DOHH2 (cell line): ENCODE measurements at regions not wholly inside any gene's neighbourhood (a gene's known extent, or its start where the extent isn't known, plus 50 kb on each side); places are given as distances from the start of the nearest gene placed in this dataset.
"Not testable (repeated sequence)": the region's sequence is repeated elsewhere in the genome, so short reads cannot be mapped to it uniquely, and the experiment has no call there.

Experiments used
- H3F3A ChIP-seq: fragments of 200-600 bp; sonication (generic), shearing (Covaris generic); 2 replicates; pipeline ENCODE4 v1.6.0; 2016; ENCODE audit warnings: antibody characterized with exemption, mild to moderate bottlenecking; ENCODE audit not compliant: control insufficient read depth, insufficient read depth
- H3K27ac ChIP-seq: fragments of 200-600 bp; sonication (generic); 2 replicates; pipeline ENCODE4 v1.5.1; 2014; ENCODE audit warnings: low read depth, mild to moderate bottlenecking, low read length, moderate library complexity
- H3K27me3 ChIP-seq: fragments of 200-600 bp; sonication (generic); 2 replicates; pipeline ENCODE4 v1.6.1; 2014; ENCODE audit warnings: mild to moderate bottlenecking, low read length, mixed read lengths; ENCODE audit not compliant: control insufficient read depth
- H3K36me3 ChIP-seq: fragments of 200-600 bp; sonication (generic); 2 replicates; pipeline ENCODE4 v1.6.1; 2014; ENCODE audit warnings: mild to moderate bottlenecking, low read length, moderate library complexity, mixed read lengths; ENCODE audit not compliant: control insufficient read depth
- H3K4me1 ChIP-seq: fragments of 200-600 bp; sonication (generic); 2 replicates; pipeline ENCODE4 v1.6.1; 2014; ENCODE audit warnings: mild to moderate bottlenecking, low read length, mixed read lengths; ENCODE audit not compliant: control insufficient read depth
- H3K4me2 ChIP-seq: fragments of 200-600 bp; sonication (generic); 2 replicates; pipeline ENCODE4 v1.6.0; 2014; ENCODE audit warnings: mild to moderate bottlenecking, low read length, moderate library complexity
- H3K4me3 ChIP-seq: fragments of 200-600 bp; sonication (generic); 2 replicates; pipeline ENCODE4 v1.5.1; 2014; ENCODE audit warnings: mild to moderate bottlenecking, low read length, mixed read lengths
- H3K79me2 ChIP-seq: fragments of 200-600 bp; sonication (generic); 2 replicates; pipeline ENCODE4 v1.6.1; 2014; ENCODE audit warnings: mild to moderate bottlenecking, low read length, mixed read lengths; ENCODE audit not compliant: control insufficient read depth
- H3K9me2 ChIP-seq: fragments of 200-600 bp; sonication (generic); replicated peaks from 2 replicates; pipeline ENCODE4 v1.6.1; 2014; ENCODE audit warnings: mild to moderate bottlenecking, low read length, mixed read lengths; ENCODE audit not compliant: control insufficient read depth
- H3K9me3 ChIP-seq: fragments of 200-600 bp; sonication (generic); 2 replicates; pipeline ENCODE4 v1.6.1; 2014; ENCODE audit warnings: antibody characterized with exemption, low read length, mixed read lengths; ENCODE audit not compliant: control insufficient read depth, insufficient read depth
- H4K20me1 ChIP-seq: fragments of 200-600 bp; sonication (generic); 2 replicates; pipeline ENCODE4 v1.6.0; 2014; ENCODE audit warnings: low read depth, mild to moderate bottlenecking, antibody characterized with exemption, low read length, moderate library complexity; ENCODE audit not compliant: control insufficient read depth, insufficient read depth
- EZH2phosphoT487 ChIP-seq: fragments of 200-600 bp; sonication (generic); IDR thresholded peaks from 2 replicates; pipeline ENCODE4 v1.6.1; 2017; ENCODE audit warnings: borderline replicate concordance, mild to moderate bottlenecking, antibody characterized with exemption, low read length, moderate library complexity, mixed read lengths
- TF ChIP-seq, protein P1 (sequence below): fragments of 200-600 bp; sonication (generic); IDR thresholded peaks from one replicate; pipeline ENCODE4 v1.5.1; 2014; ENCODE audit warnings: antibody characterized with exemption, mild to moderate bottlenecking, low read depth, low read length; ENCODE audit not compliant: poor library complexity, severe bottlenecking

DNA sequence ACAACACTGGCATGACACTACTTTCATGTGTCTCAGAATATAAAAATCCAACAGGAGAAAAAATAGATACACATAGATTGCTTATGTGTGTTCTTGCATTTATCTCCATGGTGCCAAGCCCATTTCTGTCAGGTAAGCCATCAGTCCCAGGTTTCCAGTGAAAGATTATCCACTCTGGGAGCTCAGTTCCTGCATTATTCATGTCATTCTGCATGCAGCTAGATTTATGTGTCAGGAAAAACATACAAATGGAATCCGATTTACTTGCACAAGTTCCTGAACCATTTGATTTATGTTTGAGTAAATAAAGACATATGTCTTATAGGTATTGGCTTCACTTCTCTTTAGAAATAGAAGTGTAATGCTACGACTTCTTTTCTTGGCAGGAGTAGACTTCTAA, 569.7 kb downstream of the KCNJ2 start:
- H3F3A ChIP-seq: no peaks in the 10 kb centered on the region
- no peaks in the 10 kb centered on the region for H3K79me2 ChIP-seq
- no peak overlapping the region for H3K4me3 ChIP-seq
- H4K20me1 ChIP-seq: no peaks in the 10 kb centered on the region
- H3K4me2 ChIP-seq: no peak overlapping the region
- no peaks in the 10 kb centered on the region for H3K27me3 ChIP-seq
- H3K4me1 ChIP-seq: no peaks in the 10 kb centered on the region
- H3K9me2 ChIP-seq: no peaks in the 10 kb centered on the region; the same call in 1 of the 2 replicates
- no peak for TF ChIP-seq EZH2phosphoT487
- TF ChIP-seq, protein P1, sequence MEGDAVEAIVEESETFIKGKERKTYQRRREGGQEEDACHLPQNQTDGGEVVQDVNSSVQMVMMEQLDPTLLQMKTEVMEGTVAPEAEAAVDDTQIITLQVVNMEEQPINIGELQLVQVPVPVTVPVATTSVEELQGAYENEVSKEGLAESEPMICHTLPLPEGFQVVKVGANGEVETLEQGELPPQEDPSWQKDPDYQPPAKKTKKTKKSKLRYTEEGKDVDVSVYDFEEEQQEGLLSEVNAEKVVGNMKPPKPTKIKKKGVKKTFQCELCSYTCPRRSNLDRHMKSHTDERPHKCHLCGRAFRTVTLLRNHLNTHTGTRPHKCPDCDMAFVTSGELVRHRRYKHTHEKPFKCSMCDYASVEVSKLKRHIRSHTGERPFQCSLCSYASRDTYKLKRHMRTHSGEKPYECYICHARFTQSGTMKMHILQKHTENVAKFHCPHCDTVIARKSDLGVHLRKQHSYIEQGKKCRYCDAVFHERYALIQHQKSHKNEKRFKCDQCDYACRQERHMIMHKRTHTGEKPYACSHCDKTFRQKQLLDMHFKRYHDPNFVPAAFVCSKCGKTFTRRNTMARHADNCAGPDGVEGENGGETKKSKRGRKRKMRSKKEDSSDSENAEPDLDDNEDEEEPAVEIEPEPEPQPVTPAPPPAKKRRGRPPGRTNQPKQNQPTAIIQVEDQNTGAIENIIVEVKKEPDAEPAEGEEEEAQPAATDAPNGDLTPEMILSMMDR: no peak
- H3K27ac ChIP-seq: no peak overlapping the region
- H3K36me3 ChIP-seq: no peaks in the 10 kb centered on the region
- no peaks in the 10 kb centered on the region for H3K9me3 ChIP-seq

DNA sequence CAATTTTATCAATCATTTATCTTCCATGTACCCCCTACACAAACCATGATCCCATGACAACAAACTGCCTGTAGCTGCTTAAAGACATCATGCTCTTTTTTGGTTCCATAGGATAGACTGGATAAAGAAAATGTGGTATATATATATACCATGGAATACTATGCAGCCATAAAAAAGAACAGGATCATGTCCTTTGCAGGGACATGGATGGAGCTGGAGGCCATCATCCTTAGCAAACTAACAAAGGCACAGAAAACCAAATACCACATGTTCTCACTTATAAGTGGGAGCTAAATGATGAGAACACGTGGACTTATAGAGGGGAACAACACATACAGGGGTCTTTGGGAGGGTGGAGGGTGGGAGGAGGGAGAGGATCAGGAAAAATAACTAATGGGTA, 577.2 kb downstream of the KCNJ2 start:
- not testable (repeated sequence) for H3K4me3 ChIP-seq, H3F3A ChIP-seq, H3K79me2 ChIP-seq, H3K4me1 ChIP-seq, H3K9me3 ChIP-seq, H3K9me2 ChIP-seq, H3K27me3 ChIP-seq, H3K4me2 ChIP-seq, H3K36me3 ChIP-seq, H4K20me1 ChIP-seq, H3K27ac ChIP-seq

DNA sequence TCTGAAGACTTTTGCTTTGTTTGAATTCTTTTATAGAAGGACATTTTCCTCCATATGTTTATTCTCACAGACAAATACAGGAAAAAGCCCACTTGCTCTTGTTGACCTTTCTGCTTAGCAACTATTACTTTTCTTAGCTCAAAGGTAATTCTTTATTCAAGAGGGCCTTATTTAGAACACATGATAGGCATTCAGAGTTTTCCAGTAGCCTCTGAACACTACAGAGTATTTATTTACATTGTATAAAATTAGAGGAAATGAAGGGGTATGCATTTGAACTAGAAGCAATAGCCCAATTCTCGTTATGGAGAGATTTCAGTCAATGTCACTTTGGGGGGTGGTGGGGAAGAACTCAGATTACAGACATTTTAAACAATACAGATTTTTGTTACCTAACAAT, 581.7 kb downstream of the KCNJ2 start:
- Histone ChIP-seq H3K9me3 (no peaks in the 10 kb centered on the region), H3K36me3 (no peaks in the 10 kb centered on the region), H4K20me1 (no peaks in the 10 kb centered on the region), H3K79me2 (no peaks in the 10 kb centered on the region), H3K27ac (no peak overlapping the region), H3K27me3 (no peaks in the 10 kb centered on the region), H3K4me3 (no peak overlapping the region), H3K9me2 (no peaks in the 10 kb centered on the region), H3K4me1 (no peaks in the 10 kb centered on the region), H3F3A (no peaks in the 10 kb centered on the region), H3K4me2 (no peak overlapping the region)
- no peak for TF ChIP-seq EZH2phosphoT487
- TF ChIP-seq, protein P1: no peak

DNA sequence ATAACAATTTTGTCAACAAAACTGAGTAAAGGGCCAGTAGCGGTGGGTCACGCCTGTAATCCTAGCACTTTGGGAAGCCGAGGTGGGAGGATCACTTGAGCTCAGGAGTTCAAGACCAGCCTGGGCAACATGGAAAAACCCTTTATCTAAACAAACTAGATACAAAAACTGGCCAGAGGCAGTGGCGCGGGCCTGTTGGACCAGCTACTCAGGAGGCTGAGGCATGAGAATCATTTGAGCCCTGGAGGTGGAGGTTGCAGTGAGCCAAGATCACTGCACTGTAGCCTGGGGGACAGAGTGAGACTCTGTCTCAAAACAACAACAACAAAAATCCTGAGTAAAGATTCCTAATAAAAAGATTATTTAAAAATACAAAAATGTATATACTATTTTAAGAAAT, 583.1 kb downstream of the KCNJ2 start:
- not testable (repeated sequence) for H3K36me3 ChIP-seq, H3K9me2 ChIP-seq, H3K4me1 ChIP-seq

More for the DNA sequence above, 583.1 kb downstream of the KCNJ2 start:
- H3K9me3 ChIP-seq, H3K79me2 ChIP-seq, H3K27ac ChIP-seq, H3K4me2 ChIP-seq, H4K20me1 ChIP-seq, H3K4me3 ChIP-seq, H3F3A ChIP-seq, H3K27me3 ChIP-seq: not testable (repeated sequence)
